ENCODE measurements at regions not wholly inside any gene's neighbourhood (a gene's known extent, or its start where the extent isn't known, plus 50 kb on each side); places are given as distances from the start of the nearest gene placed in this dataset.

GRCh38 chr1:20413136-20413775, 72.8 kb downstream of the CAMK2N1 start:
- no peaks in the 10 kb centered on the region for H3K79me2 ChIP-seq (ENCODE audit: control insufficient read depth, low read length)

DNA sequence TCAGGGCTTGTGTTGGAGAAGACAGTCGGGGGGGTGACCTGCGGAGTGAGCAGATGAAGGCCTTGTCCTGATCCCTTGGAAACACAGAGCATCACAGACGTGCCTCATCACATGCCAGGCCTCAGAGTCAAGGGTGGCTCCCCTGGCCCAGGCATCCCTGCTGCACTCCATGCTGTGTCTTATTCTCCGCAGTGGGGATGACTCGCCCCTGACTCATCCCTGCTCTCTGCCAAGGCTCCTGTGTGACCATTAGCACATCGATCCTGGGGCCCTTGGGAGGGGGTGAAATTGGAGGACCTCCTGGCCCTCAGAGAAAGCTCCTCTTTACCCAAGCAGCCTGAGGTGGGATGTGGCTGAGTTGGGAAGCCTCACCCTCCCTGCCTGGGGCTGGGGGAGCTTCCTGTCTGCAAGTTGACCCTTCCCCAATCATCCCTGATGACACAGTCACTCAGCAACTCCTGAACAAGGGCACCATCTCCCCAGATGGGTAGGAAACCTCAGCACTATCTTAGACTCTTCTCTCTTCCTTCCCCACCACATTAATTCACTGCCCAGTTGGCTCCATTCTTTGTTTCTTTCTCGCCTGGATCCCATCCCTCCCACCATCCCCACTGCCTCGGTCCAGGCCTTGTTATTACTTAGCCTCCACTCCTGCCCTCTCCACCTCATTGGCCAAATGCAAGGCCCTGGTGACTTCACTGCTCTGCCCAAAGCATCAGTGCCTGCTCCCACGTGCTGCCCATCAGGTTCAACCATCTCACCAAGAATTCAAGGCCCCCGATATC, 74.6 kb downstream of the CAMK2N1 start:
- Histone ChIP-seq H3K4me2 (ENCODE audit: low read length) (no peak overlapping the region), H3K79me2 (ENCODE audit: control insufficient read depth, low read length) (no peaks in the 10 kb centered on the region), H3K36me3 (ENCODE audit: control insufficient read depth, low read length) (no peaks in the 10 kb centered on the region; the same call in 1 of the 2 replicates), H3F3A (ENCODE audit: control insufficient read depth, insufficient read depth) (no peaks in the 10 kb centered on the region), H3K9me3 (ENCODE audit: control insufficient read depth, insufficient read depth, low read length) (no peaks in the 10 kb centered on the region), H3K4me1 (ENCODE audit: control insufficient read depth, low read length) (no peaks in the 10 kb centered on the region), H3K27me3 (ENCODE audit: control insufficient read depth, low read length) (peaks cover 2% of the 10 kb centered on the region), H3K9me2 (replicated peaks; ENCODE audit: control insufficient read depth, low read length) (no peaks in the 10 kb centered on the region), H4K20me1 (ENCODE audit: control insufficient read depth, insufficient read depth, low read depth, low read length) (no peaks in the 10 kb centered on the region), H3K27ac (ENCODE audit: low read depth, low read length) (no peak overlapping the region), H3K4me3 (ENCODE audit: low read length) (no peak overlapping the region)
- TF ChIP-seq EZH2phosphoT487 (IDR thresholded peaks at IDR 0.05; ENCODE audit: borderline replicate concordance, low read length) = no peak
- TF ChIP-seq, protein P1, sequence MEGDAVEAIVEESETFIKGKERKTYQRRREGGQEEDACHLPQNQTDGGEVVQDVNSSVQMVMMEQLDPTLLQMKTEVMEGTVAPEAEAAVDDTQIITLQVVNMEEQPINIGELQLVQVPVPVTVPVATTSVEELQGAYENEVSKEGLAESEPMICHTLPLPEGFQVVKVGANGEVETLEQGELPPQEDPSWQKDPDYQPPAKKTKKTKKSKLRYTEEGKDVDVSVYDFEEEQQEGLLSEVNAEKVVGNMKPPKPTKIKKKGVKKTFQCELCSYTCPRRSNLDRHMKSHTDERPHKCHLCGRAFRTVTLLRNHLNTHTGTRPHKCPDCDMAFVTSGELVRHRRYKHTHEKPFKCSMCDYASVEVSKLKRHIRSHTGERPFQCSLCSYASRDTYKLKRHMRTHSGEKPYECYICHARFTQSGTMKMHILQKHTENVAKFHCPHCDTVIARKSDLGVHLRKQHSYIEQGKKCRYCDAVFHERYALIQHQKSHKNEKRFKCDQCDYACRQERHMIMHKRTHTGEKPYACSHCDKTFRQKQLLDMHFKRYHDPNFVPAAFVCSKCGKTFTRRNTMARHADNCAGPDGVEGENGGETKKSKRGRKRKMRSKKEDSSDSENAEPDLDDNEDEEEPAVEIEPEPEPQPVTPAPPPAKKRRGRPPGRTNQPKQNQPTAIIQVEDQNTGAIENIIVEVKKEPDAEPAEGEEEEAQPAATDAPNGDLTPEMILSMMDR (IDR thresholded peaks at IDR 0.05; ENCODE audit: low read depth, low read length, poor library complexity, severe bottlenecking) = no peak

More at GRCh38 chr1:20413136-20413775, 72.8 kb downstream of the CAMK2N1 start:
- Histone ChIP-seq H3K4me2 (ENCODE audit: low read length) (no peak overlapping the region), H4K20me1 (ENCODE audit: control insufficient read depth, insufficient read depth, low read depth, low read length) (no peaks in the 10 kb centered on the region), H3F3A (ENCODE audit: control insufficient read depth, insufficient read depth) (no peaks in the 10 kb centered on the region), H3K4me3 (ENCODE audit: low read length) (no peak overlapping the region), H3K36me3 (ENCODE audit: control insufficient read depth, low read length) (no peaks in the 10 kb centered on the region), H3K4me1 (ENCODE audit: control insufficient read depth, low read length) (no peaks in the 10 kb centered on the region), H3K9me3 (ENCODE audit: control insufficient read depth, insufficient read depth, low read length) (no peaks in the 10 kb centered on the region), H3K27ac (ENCODE audit: low read depth, low read length) (no peak overlapping the region), H3K27me3 (ENCODE audit: control insufficient read depth, low read length) (no peaks in the 10 kb centered on the region), H3K9me2 (replicated peaks; ENCODE audit: control insufficient read depth, low read length) (no peaks in the 10 kb centered on the region)
- TF ChIP-seq EZH2phosphoT487 (IDR thresholded peaks at IDR 0.05; ENCODE audit: borderline replicate concordance, low read length) = no peak
- TF ChIP-seq, protein P1 (IDR thresholded peaks at IDR 0.05; ENCODE audit: low read depth, low read length, poor library complexity, severe bottlenecking) = no peak

DNA sequence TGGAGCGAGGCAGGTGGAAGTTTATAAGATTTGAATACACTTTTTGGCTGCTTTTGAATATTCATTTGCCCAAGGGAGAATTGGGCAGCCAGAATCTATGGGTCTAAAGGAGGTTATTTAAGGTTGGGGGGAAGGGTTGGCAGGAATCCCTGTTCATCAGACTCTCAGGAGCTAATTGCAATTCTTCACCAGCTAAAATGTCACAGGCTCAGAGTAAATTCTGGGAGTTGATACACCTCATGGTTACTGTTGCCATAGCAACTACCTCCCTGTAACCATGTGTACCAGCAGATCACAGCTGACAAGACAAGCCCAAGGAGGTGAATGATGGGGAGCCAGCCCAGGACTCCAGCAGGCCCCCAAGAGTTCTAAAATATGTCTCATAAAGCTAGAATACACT, 75.5 kb downstream of the CAMK2N1 start:
- peaks cover 11% of the 10 kb centered on the region for H3K27me3 ChIP-seq (ENCODE audit: control insufficient read depth, low read length)
- peaks cover 8% of the 10 kb centered on the region; the same call in 1 of the 2 replicates for H3K4me1 ChIP-seq (ENCODE audit: control insufficient read depth, low read length)
- no peaks in the 10 kb centered on the region for H3K9me2 ChIP-seq (replicated peaks; ENCODE audit: control insufficient read depth, low read length)
- no peaks in the 10 kb centered on the region for H4K20me1 ChIP-seq (ENCODE audit: control insufficient read depth, insufficient read depth, low read depth, low read length)
- TF ChIP-seq EZH2phosphoT487 (IDR thresholded peaks at IDR 0.05; ENCODE audit: borderline replicate concordance, low read length) = no peak
- TF ChIP-seq, protein P1 (IDR thresholded peaks at IDR 0.05; ENCODE audit: low read depth, low read length, poor library complexity, severe bottlenecking) = no peak
- H3F3A ChIP-seq (ENCODE audit: control insufficient read depth, insufficient read depth) = no peaks in the 10 kb centered on the region
- H3K9me3 ChIP-seq (ENCODE audit: control insufficient read depth, insufficient read depth, low read length) = no peaks in the 10 kb centered on the region
- no peak overlapping the region for H3K4me2 ChIP-seq (ENCODE audit: low read length)
- H3K36me3 ChIP-seq (ENCODE audit: control insufficient read depth, low read length) = peaks cover 4% of the 10 kb centered on the region; the same call in 1 of the 2 replicates
- no peak overlapping the region for H3K27ac ChIP-seq (ENCODE audit: low read depth, low read length)
- no peak overlapping the region for H3K4me3 ChIP-seq (ENCODE audit: low read length)
- no peaks in the 10 kb centered on the region for H3K79me2 ChIP-seq (ENCODE audit: control insufficient read depth, low read length)

All from DOHH2 (cell line).